ENCODE measurements at regions not wholly inside any gene's neighbourhood (a gene's known extent, or its start where the extent isn't known, plus 50 kb on each side); places are given as distances from the start of the nearest gene placed in this dataset.

DNA sequence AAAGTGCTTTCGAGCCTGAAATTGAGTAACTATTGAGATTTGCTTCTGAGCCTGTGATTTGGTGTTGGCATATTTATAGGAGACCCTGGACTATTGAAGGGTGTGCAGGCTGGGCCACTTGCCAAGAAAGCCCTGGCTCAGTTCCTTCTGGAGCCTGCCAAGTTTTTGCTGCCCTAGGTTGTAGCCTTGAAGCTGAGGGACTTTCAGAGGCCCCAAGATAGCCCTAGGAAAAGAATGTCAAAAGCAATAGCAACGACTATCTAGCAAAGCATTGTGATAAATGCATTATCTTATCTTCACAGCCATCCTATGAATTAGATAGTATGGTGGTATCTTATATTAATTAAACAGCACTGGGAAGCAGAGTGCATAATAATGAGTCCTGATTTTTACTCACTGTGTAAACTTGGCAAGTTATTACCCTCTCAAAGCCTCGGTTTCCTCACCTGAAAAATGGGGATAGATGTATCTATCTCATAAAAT is 473.7 kb upstream of the PODXL start:
- ChIA-PET POLR2A (no interaction called here), CTCF (no interaction called here)
- TF ChIP-seq, protein P1, sequence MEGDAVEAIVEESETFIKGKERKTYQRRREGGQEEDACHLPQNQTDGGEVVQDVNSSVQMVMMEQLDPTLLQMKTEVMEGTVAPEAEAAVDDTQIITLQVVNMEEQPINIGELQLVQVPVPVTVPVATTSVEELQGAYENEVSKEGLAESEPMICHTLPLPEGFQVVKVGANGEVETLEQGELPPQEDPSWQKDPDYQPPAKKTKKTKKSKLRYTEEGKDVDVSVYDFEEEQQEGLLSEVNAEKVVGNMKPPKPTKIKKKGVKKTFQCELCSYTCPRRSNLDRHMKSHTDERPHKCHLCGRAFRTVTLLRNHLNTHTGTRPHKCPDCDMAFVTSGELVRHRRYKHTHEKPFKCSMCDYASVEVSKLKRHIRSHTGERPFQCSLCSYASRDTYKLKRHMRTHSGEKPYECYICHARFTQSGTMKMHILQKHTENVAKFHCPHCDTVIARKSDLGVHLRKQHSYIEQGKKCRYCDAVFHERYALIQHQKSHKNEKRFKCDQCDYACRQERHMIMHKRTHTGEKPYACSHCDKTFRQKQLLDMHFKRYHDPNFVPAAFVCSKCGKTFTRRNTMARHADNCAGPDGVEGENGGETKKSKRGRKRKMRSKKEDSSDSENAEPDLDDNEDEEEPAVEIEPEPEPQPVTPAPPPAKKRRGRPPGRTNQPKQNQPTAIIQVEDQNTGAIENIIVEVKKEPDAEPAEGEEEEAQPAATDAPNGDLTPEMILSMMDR (IDR thresholded peaks at IDR 0.05) = no peak
- Mint-ChIP-seq H3K27ac (no peak overlapping the region), H3K4me1 (no peaks in the 10 kb centered on the region), H3K9me3 (no peaks in the 10 kb centered on the region), H3K36me3 (ENCODE audit: low read depth) (no peaks in the 10 kb centered on the region), H3K27me3 (no peaks in the 10 kb centered on the region), H3K4me3 (no peak overlapping the region)
- no peak for DNase-seq
- intact Hi-C loops (cut with micrococcal nuclease) = no loop called here
- ATAC-seq (ENCODE audit: low read depth) = no peak

DNA sequence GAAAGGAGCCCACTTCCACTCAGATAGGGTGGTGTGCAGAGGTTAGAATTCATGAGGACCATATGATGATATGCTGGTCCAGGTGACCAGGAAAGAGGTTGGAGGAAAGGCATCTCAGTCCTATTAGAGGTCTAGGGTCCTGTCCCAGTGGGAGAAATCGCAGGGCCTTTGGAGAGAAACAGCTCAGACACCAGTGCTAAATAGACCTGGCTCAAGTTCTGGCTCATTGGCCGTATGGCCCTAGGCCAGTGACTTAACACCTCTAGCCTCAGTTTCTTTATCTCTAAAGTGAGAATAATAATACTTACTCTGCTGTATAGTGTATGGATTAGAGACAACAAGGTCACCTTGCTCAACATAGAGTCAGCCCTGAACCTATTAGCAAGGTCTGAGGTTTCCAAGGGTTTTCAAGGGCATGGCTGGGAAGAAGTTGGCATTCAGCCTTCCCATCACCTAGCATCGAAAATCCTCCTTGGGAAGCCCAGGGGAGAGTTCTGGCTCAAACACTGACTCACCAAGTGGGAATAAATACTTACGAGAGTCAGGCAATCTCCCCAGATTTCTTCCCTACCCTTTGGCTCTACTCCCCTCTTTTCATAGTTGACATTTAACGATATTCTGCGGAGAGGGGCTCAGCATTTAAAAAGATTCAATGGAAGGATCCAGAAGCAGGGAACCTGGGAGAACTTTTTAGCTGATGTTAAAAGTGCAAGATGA is 473.1 kb upstream of the PODXL start:
- POLR2A ChIA-PET = no interaction called here
- H3K27me3 Mint-ChIP-seq = no peaks in the 10 kb centered on the region
- TF ChIP-seq, protein P1 (IDR thresholded peaks at IDR 0.05) = no peak
- ATAC-seq (ENCODE audit: low read depth) (no peak), DNase-seq (no peak)
- H3K4me3 Mint-ChIP-seq = no peak overlapping the region
- CTCF ChIA-PET = no interaction called here
- no peak overlapping the region for H3K27ac Mint-ChIP-seq
- intact Hi-C loops (cut with micrococcal nuclease) = no loop called here
- no peaks in the 10 kb centered on the region for H3K4me1 Mint-ChIP-seq
- H3K36me3 Mint-ChIP-seq (ENCODE audit: low read depth) = no peaks in the 10 kb centered on the region
- no peaks in the 10 kb centered on the region for H3K9me3 Mint-ChIP-seq

DNA sequence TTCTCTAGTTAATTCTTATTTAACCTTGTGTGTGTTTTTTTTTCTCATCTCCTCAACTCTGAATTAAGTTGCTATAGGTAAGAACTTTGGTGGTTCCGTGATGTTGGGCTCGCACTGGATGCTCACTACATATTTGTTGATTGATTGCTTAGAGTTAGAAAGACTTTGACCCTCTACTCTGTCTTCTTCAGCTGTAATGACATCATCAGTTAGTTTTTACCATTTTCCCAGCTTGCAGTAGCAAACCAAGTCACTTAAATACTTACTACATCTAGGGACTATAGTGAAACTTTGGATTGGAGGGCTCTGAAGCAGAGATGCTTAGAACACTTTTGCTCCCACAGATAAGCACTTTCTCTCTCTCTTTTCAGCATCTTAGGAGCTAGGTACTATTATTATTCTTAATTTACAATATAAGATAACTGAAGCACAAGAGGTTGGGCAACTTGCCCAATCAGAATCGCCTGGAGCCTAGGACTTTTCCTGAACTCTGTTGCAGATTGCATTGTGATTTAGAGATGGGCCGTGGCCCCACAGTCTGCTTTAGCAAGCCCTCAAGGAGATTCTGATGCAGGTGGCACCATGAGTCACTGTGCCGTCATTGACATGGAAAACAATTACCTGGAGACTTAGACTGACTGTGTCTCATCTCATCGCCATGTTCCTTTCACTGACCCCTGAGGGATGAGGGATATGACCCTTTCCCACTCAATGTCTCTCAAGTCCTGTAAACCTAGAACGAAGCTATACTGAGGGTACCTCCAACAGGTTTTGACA is 471.9 kb upstream of the PODXL start:
- ATAC-seq (ENCODE audit: low read depth) = no peak
- CTCF ChIA-PET = no interaction called here
- DNase-seq = no peak
- H3K27ac Mint-ChIP-seq = no peak overlapping the region
- H3K27me3 Mint-ChIP-seq = no peaks in the 10 kb centered on the region
- POLR2A ChIA-PET = no interaction called here
- H3K36me3 Mint-ChIP-seq (ENCODE audit: low read depth) = no peaks in the 10 kb centered on the region
- TF ChIP-seq, protein P1 (IDR thresholded peaks at IDR 0.05) = no peak
- no peaks in the 10 kb centered on the region for H3K9me3 Mint-ChIP-seq
- intact Hi-C loops (cut with micrococcal nuclease) = no loop called here
- H3K4me3 Mint-ChIP-seq = no peak overlapping the region
- no peaks in the 10 kb centered on the region for H3K4me1 Mint-ChIP-seq

DNA sequence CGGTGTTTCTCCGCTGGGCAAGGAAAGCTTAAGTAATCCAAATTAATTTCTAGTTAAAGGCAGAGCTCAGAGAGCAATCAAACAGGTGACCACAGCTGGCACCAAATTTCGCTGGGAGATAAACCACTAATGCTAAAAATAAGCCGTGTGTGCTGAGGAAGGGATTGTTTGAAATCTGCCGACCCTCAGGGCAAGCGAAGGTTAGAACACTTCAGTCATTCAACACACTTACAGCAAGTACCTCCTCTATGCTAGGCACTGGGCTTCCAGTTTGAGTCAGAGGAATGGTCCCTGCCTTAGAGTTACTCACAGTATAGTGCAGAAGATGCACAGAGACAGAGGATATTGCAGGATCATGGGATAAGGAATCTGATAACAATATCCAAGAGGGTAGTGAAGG is 467.9 kb upstream of the PODXL start:
- DNase-seq (no peak), ATAC-seq (ENCODE audit: low read depth) (no peak)
- H3K27me3 Mint-ChIP-seq = peaks cover 3% of the 10 kb centered on the region
- no peaks in the 10 kb centered on the region for H3K4me1 Mint-ChIP-seq
- POLR2A ChIA-PET = no interaction called here
- no peaks in the 10 kb centered on the region for H3K9me3 Mint-ChIP-seq
- H3K36me3 Mint-ChIP-seq (ENCODE audit: low read depth) = no peaks in the 10 kb centered on the region
- TF ChIP-seq, protein P1 (IDR thresholded peaks at IDR 0.05) = no peak
- intact Hi-C loops (cut with micrococcal nuclease) = no loop called here
- H3K4me3 Mint-ChIP-seq = no peak overlapping the region
- no peak overlapping the region for H3K27ac Mint-ChIP-seq
- CTCF ChIA-PET = no interaction called here

DNA sequence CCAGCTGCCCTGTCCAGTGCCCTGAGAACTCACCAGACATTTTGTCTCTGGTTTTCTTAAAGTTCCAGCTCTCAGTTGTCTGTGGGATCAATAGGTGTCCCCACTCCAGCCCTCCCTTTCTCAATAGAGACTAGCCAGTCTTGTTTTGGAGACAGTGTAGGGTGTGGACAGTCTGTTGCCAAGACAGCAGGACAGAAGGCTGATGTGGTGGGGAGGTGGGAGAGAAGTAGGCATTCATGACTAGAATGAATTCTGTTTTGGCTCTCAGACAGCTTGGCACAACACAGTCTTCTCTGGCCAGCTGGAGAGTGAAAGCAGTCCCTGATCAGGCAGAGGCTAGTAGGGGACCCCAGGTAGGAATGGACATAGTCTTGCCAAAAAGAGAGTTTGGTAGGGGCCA is 467.0 kb upstream of the PODXL start:
- ChIA-PET CTCF (no interaction called here), POLR2A (no interaction called here)
- H3K4me3 Mint-ChIP-seq = no peak overlapping the region
- peaks cover 3% of the 10 kb centered on the region for H3K27me3 Mint-ChIP-seq
- H3K27ac Mint-ChIP-seq = no peak overlapping the region
- intact Hi-C loops (cut with micrococcal nuclease) = no loop called here
- no peaks in the 10 kb centered on the region for H3K36me3 Mint-ChIP-seq (ENCODE audit: low read depth)
- no peaks in the 10 kb centered on the region for H3K4me1 Mint-ChIP-seq
- H3K9me3 Mint-ChIP-seq = no peaks in the 10 kb centered on the region
- DNase-seq (no peak), ATAC-seq (ENCODE audit: low read depth) (no peak)
- TF ChIP-seq, protein P1 (IDR thresholded peaks at IDR 0.05) = no peak
